ENCODE measurements at regions not wholly inside any gene's neighbourhood (a gene's known extent, or its start where the extent isn't known, plus 50 kb on each side); places are given as distances from the start of the nearest gene placed in this dataset.
"Not testable (repeated sequence)": the region's sequence is repeated elsewhere in the genome, so short reads cannot be mapped to it uniquely, and the experiment has no call there.

DNA sequence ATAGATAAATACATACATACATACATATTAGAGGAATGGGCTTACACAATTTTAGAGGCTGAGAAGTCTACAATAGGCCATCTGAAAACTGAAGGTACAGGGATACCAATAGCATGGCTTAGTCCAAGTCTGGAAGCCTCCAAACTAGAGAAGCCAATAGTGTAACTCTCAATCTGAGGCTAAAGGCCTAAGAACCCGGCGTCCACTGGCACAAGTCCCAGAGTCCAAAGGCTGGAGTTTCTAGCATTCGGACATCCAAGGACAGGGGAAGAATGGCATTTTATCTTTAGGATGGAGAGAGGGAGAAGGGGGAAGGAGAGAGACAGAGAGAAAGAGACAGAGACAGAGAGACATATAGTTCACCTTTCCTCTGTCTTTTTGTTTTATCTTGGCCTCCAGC is 63.7 kb upstream of the SYT4 start:
- Histone ChIP-seq H3K9me3 (ENCODE audit: control insufficient read depth in 4 of 4, insufficient read depth in 3 of 4, low read length in 3 of 4) (no peaks in the 10 kb centered on the region), H3K4me3 (no peak overlapping the region), H3K9ac (ENCODE audit: insufficient read depth in 1 of 2, low read length in 2 of 2) (no peak overlapping the region), H3K27ac (ENCODE audit: low read depth in 1 of 2, low read length in 1 of 2) (no peak overlapping the region), H3K36me3 (ENCODE audit: control insufficient read depth in 4 of 4, insufficient read depth in 4 of 4, low read length in 4 of 4) (no peaks in the 10 kb centered on the region), H3K4me1 (ENCODE audit: control insufficient read depth in 5 of 5, insufficient read depth in 5 of 5, low read length in 5 of 5) (no peaks in the 10 kb centered on the region), H3K27me3 (ENCODE audit: control insufficient read depth in 3 of 3, insufficient read depth in 3 of 3, low read length in 2 of 3) (no peaks in the 10 kb centered on the region)
- WGBS, 2 donors: 85 to 87% methylated on average over 3 of the region's 3 CpGs
- TF ChIP-seq CTCF (IDR thresholded peaks at IDR 0.05; ENCODE audit: control extremely low read depth, extremely low read depth): no peak
- DNase-seq (no peak), ATAC-seq (ENCODE audit: insufficient read depth, low FRiP score) (no peak)

GRCh38 chr18:43350176-43350575 is 72.9 kb upstream of the SYT4 start:
- Histone ChIP-seq H3K27me3 (ENCODE audit: control insufficient read depth in 3 of 3, insufficient read depth in 3 of 3, low read length in 2 of 3) (no peaks in the 10 kb centered on the region), H3K27ac (ENCODE audit: low read depth in 1 of 2, low read length in 1 of 2) (no peak overlapping the region), H3K9me3 (ENCODE audit: control insufficient read depth in 4 of 4, insufficient read depth in 3 of 4, low read length in 3 of 4) (no peaks in the 10 kb centered on the region), H3K36me3 (ENCODE audit: control insufficient read depth in 4 of 4, insufficient read depth in 4 of 4, low read length in 4 of 4) (no peaks in the 10 kb centered on the region), H3K4me1 (ENCODE audit: control insufficient read depth in 5 of 5, insufficient read depth in 5 of 5, low read length in 5 of 5) (no peaks in the 10 kb centered on the region), H3K9ac (ENCODE audit: insufficient read depth in 1 of 2, low read length in 2 of 2) (no peak overlapping the region), H3K4me3 (no peak overlapping the region)
- TF ChIP-seq CTCF (IDR thresholded peaks at IDR 0.05; ENCODE audit: control extremely low read depth, extremely low read depth): no peak
- no peak for DNase-seq
- ATAC-seq (ENCODE audit: insufficient read depth, low FRiP score): no peak
- WGBS, 2 donors: 84 to 86% methylated on average over 1 of the region's 1 CpG

DNA sequence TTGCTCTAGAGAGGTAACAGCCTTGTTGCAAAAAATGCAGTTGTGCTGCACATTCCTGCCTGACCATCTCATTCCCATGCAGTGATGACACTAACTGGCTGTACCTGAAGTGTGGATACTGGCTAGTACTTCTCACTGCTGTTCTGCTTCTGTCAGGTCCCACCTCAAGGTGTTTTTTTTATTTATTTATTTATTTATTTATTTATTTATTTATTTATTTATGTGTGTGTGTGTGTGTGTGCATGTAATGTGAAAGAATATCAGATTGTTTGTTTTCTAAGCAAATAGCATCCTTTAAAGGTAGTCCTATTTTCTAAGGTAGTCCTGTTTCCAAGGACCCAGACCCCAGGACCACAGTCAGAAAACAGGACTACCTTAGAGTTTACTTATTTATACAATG is 87.2 kb upstream of the SYT4 start:
- H3K27ac ChIP-seq (ENCODE audit: low read depth in 1 of 2, low read length in 1 of 2): no peak overlapping the region
- no peak overlapping the region for H3K4me3 ChIP-seq
- ATAC-seq (ENCODE audit: insufficient read depth, low FRiP score) (no peak), DNase-seq (no peak)
- no peaks in the 10 kb centered on the region for H3K4me1 ChIP-seq (ENCODE audit: control insufficient read depth in 5 of 5, insufficient read depth in 5 of 5, low read length in 5 of 5)
- no peaks in the 10 kb centered on the region for H3K9me3 ChIP-seq (ENCODE audit: control insufficient read depth in 4 of 4, insufficient read depth in 3 of 4, low read length in 3 of 4)
- H3K27me3 ChIP-seq (ENCODE audit: control insufficient read depth in 3 of 3, insufficient read depth in 3 of 3, low read length in 2 of 3): peaks cover 0 to 2% (median 0%) of the 10 kb centered on the region in 3 donors
- H3K36me3 ChIP-seq (ENCODE audit: control insufficient read depth in 4 of 4, insufficient read depth in 4 of 4, low read length in 4 of 4): no peaks in the 10 kb centered on the region
- H3K9ac ChIP-seq (ENCODE audit: insufficient read depth in 1 of 2, low read length in 2 of 2): no peak overlapping the region
- TF ChIP-seq CTCF (IDR thresholded peaks at IDR 0.05; ENCODE audit: control extremely low read depth, extremely low read depth): no peak

GRCh38 chr18:43367895-43368294 is 90.6 kb upstream of the SYT4 start:
- Histone ChIP-seq H3K4me3 (no peak overlapping the region), H3K27ac (ENCODE audit: low read depth in 1 of 2, low read length in 1 of 2) (no peak overlapping the region), H3K27me3 (ENCODE audit: control insufficient read depth in 3 of 3, insufficient read depth in 3 of 3, low read length in 2 of 3) (peaks cover 0 to 2% (median 0%) of the 10 kb centered on the region in 3 donors), H3K4me1 (ENCODE audit: control insufficient read depth in 5 of 5, insufficient read depth in 5 of 5, low read length in 5 of 5) (no peaks in the 10 kb centered on the region), H3K9ac (ENCODE audit: insufficient read depth in 1 of 2, low read length in 2 of 2) (no peak overlapping the region), H3K36me3 (ENCODE audit: control insufficient read depth in 4 of 4, insufficient read depth in 4 of 4, low read length in 4 of 4) (no peaks in the 10 kb centered on the region), H3K9me3 (ENCODE audit: control insufficient read depth in 4 of 4, insufficient read depth in 3 of 4, low read length in 3 of 4) (no peaks in the 10 kb centered on the region)
- no peak for ATAC-seq (ENCODE audit: insufficient read depth, low FRiP score)
- no peak for TF ChIP-seq CTCF (IDR thresholded peaks at IDR 0.05; ENCODE audit: control extremely low read depth, extremely low read depth)
- DNase-seq: no peak
- WGBS, 2 donors: 64 to 84% methylated on average over 2 of the region's 2 CpGs

DNA sequence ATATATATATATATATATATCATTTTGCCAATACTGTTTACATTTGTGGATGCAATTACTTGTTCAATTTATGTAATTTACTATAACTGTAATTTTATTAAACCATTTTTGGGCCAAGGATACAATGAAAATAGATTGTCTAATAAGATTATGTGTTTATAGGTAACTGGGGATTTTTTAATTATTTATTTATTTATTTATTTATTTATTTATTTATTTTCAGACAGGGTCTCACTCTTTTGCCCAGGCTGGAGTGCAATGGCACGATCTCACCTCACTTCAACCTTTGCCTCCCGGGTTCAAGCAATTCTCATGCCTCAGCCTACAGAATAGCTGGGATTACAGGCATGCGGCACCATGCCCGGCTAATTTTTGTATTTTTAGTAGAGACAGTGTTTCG is 92.0 kb upstream of the SYT4 start:
- WGBS, 2 donors: 92 to 93% methylated on average over 5 of the region's 5 CpGs
- H3K9me3 ChIP-seq (ENCODE audit: control insufficient read depth in 4 of 4, insufficient read depth in 3 of 4, low read length in 3 of 4); H3K27me3 ChIP-seq (ENCODE audit: control insufficient read depth in 3 of 3, insufficient read depth in 3 of 3, low read length in 2 of 3); H3K4me1 ChIP-seq (ENCODE audit: control insufficient read depth in 5 of 5, insufficient read depth in 5 of 5, low read length in 5 of 5); H3K4me3 ChIP-seq; H3K27ac ChIP-seq (ENCODE audit: low read depth in 1 of 2, low read length in 1 of 2); DNase-seq; H3K36me3 ChIP-seq (ENCODE audit: control insufficient read depth in 4 of 4, insufficient read depth in 4 of 4, low read length in 4 of 4); H3K9ac ChIP-seq (ENCODE audit: insufficient read depth in 1 of 2, low read length in 2 of 2); ATAC-seq (ENCODE audit: insufficient read depth, low FRiP score): not testable (repeated sequence)

Measured in lung (tissue), 11 donors.